GM23338 (cell line): ENCODE measurements at regions not wholly inside any gene's neighbourhood (a gene's known extent, or its start where the extent isn't known, plus 50 kb on each side); places are given as distances from the start of the nearest gene placed in this dataset.

ENCODE experiments used
- ATAC-seq: fragments of 200-7000 bp; cut with Tn5 transposase; 3 replicates; pipeline ENCODE4 v1.9.1; 2020
- DNase-seq: peaks from one replicate; pipeline ENCODE4 v3.0.0-alpha.2; 2015; ENCODE audit warnings: low spot score
- H2AFZ ChIP-seq: fragments of 200-600 bp; sonication (generic); 2 replicates; pipeline ENCODE4 v1.8.0; 2016; ENCODE audit warnings: antibody characterized with exemption, mild to moderate bottlenecking, moderate library complexity
- H3F3A ChIP-seq: fragments of 200-600 bp; sonication (generic); replicated peaks from 2 replicates; pipeline ENCODE4 v1.8.0; 2017; ENCODE audit warnings: antibody characterized with exemption, mixed run types, low read depth
- H3K27ac ChIP-seq: fragments of 200-600 bp; sonication (generic); 2 replicates; pipeline ENCODE4 v1.6.1; 2016; ENCODE audit warnings: low read depth
- H3K27me3 ChIP-seq: fragments of 200-600 bp; sonication (generic); 2 replicates; pipeline ENCODE4 v1.8.0; 2016; ENCODE audit warnings: mild to moderate bottlenecking, mixed run types, moderate library complexity; ENCODE audit not compliant: insufficient read depth
- H3K36me3 ChIP-seq: fragments of 200-600 bp; sonication (generic); 2 replicates; pipeline ENCODE4 v1.8.0; 2016; ENCODE audit warnings: mild to moderate bottlenecking; ENCODE audit not compliant: insufficient read depth
- H3K4me1 ChIP-seq: fragments of 200-600 bp; sonication (generic); 2 replicates; pipeline ENCODE4 v1.8.0; 2016; ENCODE audit warnings: mild to moderate bottlenecking, moderate library complexity; ENCODE audit not compliant: insufficient read depth
- H3K4me2 ChIP-seq: fragments of 200-600 bp; sonication (generic); 2 replicates; pipeline ENCODE4 v1.7.1; 2017; ENCODE audit warnings: mixed run types
- H3K4me3 ChIP-seq: fragments of 200-600 bp; sonication (generic); 2 replicates; pipeline ENCODE4 v1.6.1; 2016; ENCODE audit warnings: mixed run types
- H3K79me2 ChIP-seq: fragments of 200-600 bp; sonication (generic); replicated peaks from 2 replicates; pipeline ENCODE4 v1.8.0; 2017; ENCODE audit warnings: mild to moderate bottlenecking; ENCODE audit not compliant: insufficient read depth
- H3K9me2 ChIP-seq: fragments of 200-600 bp; sonication (generic); 2 replicates; pipeline ENCODE4 v1.8.0; 2017; ENCODE audit not compliant: insufficient read depth
- H4K20me1 ChIP-seq: fragments of 200-600 bp; sonication (generic); replicated peaks from 2 replicates; pipeline ENCODE4 v1.8.0; 2017; ENCODE audit warnings: mild to moderate bottlenecking; ENCODE audit not compliant: insufficient read depth
- H3K27ac Mint-ChIP-seq: 2 replicates; pipeline ENCODE4 v1.8.0; 2020; ENCODE audit warnings: inconsistent platforms, mild to moderate bottlenecking, moderate library complexity, mixed read lengths
- H3K27me3 Mint-ChIP-seq: 3 replicates; pipeline ENCODE4 v1.8.0; 2022; ENCODE audit warnings: low read depth, mild to moderate bottlenecking, moderate library complexity, mixed read lengths, inconsistent platforms; ENCODE audit not compliant: insufficient read depth, poor library complexity
- H3K36me3 Mint-ChIP-seq: 3 replicates; pipeline ENCODE4 v1.8.0; 2021; ENCODE audit warnings: low read depth, mild to moderate bottlenecking, inconsistent platforms, moderate library complexity, mixed read lengths
- H3K4me1 Mint-ChIP-seq: 3 replicates; pipeline ENCODE4 v1.8.0; 2020; ENCODE audit warnings: mild to moderate bottlenecking, inconsistent platforms, mixed read lengths
- H3K4me3 Mint-ChIP-seq: 3 replicates; pipeline ENCODE4 v1.8.0; 2021; ENCODE audit warnings: moderate library complexity, mild to moderate bottlenecking, inconsistent platforms, mixed read lengths
- H3K9me3 Mint-ChIP-seq: 3 replicates; pipeline ENCODE4 v1.8.0; 2020; ENCODE audit warnings: moderate library complexity, mild to moderate bottlenecking, inconsistent platforms, mixed read lengths
- CREB1 ChIP-seq: fragments of 250-450 bp; sonication (Bioruptor Pico); IDR thresholded peaks from 2 replicates; pipeline ENCODE4 v1.5.0; 2020; ENCODE audit warnings: low read depth, mild to moderate bottlenecking, moderate library complexity
- CTCF ChIP-seq, 2 experiments: fragments of 200-600 bp in 1 of 2; sonication (generic) in 1 of 2; conservative IDR thresholded peaks; 2 replicates each; pipeline versions ENCODE4 v1.5.1 to v1.6.1; 2016 to 2017; ENCODE audit warnings: antibody characterized with exemption in 2 of 2, low read depth in 2 of 2, mild to moderate bottlenecking in 2 of 2, moderate library complexity in 1 of 2
- ETS1 ChIP-seq: IDR thresholded peaks from 2 replicates; pipeline ENCODE4 v1.6.1; 2016; ENCODE audit warnings: antibody characterized with exemption
- EZH2 ChIP-seq: fragments of 200-600 bp; sonication (generic); IDR thresholded peaks from one replicate; pipeline ENCODE4 v1.8.0; 2017; ENCODE audit warnings: antibody characterized with exemption, mild to moderate bottlenecking, low read depth; ENCODE audit not compliant: unreplicated experiment
- EZH2phosphoT487 ChIP-seq: fragments of 200-600 bp; sonication (generic); IDR thresholded peaks from one replicate; pipeline ENCODE4 v1.8.1; 2018; ENCODE audit warnings: antibody characterized with exemption; ENCODE audit not compliant: unreplicated experiment
- JUNB ChIP-seq: IDR thresholded peaks from one replicate; pipeline ENCODE4 v1.6.1; 2016; ENCODE audit warnings: antibody characterized with exemption; ENCODE audit not compliant: unreplicated experiment
- NANOG ChIP-seq: IDR thresholded peaks from 2 replicates; pipeline ENCODE4 v1.6.1; 2016; ENCODE audit warnings: antibody characterized with exemption, borderline replicate concordance
- POLR2AphosphoS5 ChIP-seq: IDR thresholded peaks from 2 replicates; pipeline ENCODE4 v1.6.1; 2016; ENCODE audit warnings: antibody characterized with exemption, low read depth
- REST ChIP-seq: IDR thresholded peaks from one replicate; pipeline ENCODE4 v1.6.1; 2018; ENCODE audit warnings: antibody characterized with exemption; ENCODE audit not compliant: unreplicated experiment
- STAT1 ChIP-seq: IDR thresholded peaks from one replicate; pipeline ENCODE4 v1.6.1; 2016; ENCODE audit warnings: antibody characterized with exemption; ENCODE audit not compliant: unreplicated experiment
- ZNF114 ChIP-seq: fragments of 250-450 bp; sonication (Bioruptor Pico); IDR thresholded peaks from 2 replicates; pipeline ENCODE4 v1.5.0; 2020; ENCODE audit warnings: mild to moderate bottlenecking, moderate library complexity
- ZNF331 ChIP-seq: fragments of 250-450 bp; sonication (Bioruptor Pico); IDR thresholded peaks from 2 replicates; pipeline ENCODE4 v1.5.0; 2020; ENCODE audit warnings: low read depth, mild to moderate bottlenecking, moderate library complexity
- ZNF462 ChIP-seq: fragments of 250-450 bp; sonication (Bioruptor Pico); IDR thresholded peaks from 2 replicates; pipeline ENCODE4 v1.5.0; 2020; ENCODE audit warnings: mild to moderate bottlenecking, moderate library complexity

GRCh38 chr3:177749836-177750235 lies 552.6 kb upstream of the TBL1XR1 start:
- H3K36me3 ChIP-seq: no peaks in the 10 kb centered on the region
- no peak for TF ChIP-seq EZH2phosphoT487
- TF ChIP-seq ETS1: no peak
- no peak for TF ChIP-seq STAT1
- TF ChIP-seq ZNF114 (CRISPR knock-in tag): no peak
- TF ChIP-seq ZNF331: no peak
- TF ChIP-seq EZH2: no peak
- TF ChIP-seq CTCF (conservative IDR thresholded peaks at IDR 0.05; ENCODE audit: low read depth in 2 of 2): no peak
- TF ChIP-seq JUNB: no peak
- TF ChIP-seq REST: no peak
- TF ChIP-seq NANOG: no peak
- no peak for TF ChIP-seq ZNF462 (CRISPR knock-in tag)
- no peak for TF ChIP-seq CREB1 (CRISPR knock-in tag)
- no peak for TF ChIP-seq POLR2AphosphoS5
- peaks cover 8% of the 10 kb centered on the region for H3K4me1 ChIP-seq
- no peaks in the 10 kb centered on the region for H3K79me2 ChIP-seq
- H2AFZ ChIP-seq: no peak overlapping the region
- H3K4me3 Mint-ChIP-seq: no peak overlapping the region
- no peaks in the 10 kb centered on the region for H3K9me2 ChIP-seq
- DNase-seq (no peak), ATAC-seq (no peak)
- H4K20me1 ChIP-seq: no peaks in the 10 kb centered on the region
- H3K4me1 Mint-ChIP-seq: peaks cover 12% of the 10 kb centered on the region
- no peaks in the 10 kb centered on the region for H3K27me3 ChIP-seq
- H3K27me3 Mint-ChIP-seq: no peaks in the 10 kb centered on the region
- no peak overlapping the region for H3K4me3 ChIP-seq
- H3K9me3 Mint-ChIP-seq: no peaks in the 10 kb centered on the region; the same call in 2 of the 3 replicates
- H3K36me3 Mint-ChIP-seq: no peaks in the 10 kb centered on the region; the same call in 2 of the 3 replicates
- no peaks in the 10 kb centered on the region for H3F3A ChIP-seq
- H3K27ac ChIP-seq: no peak overlapping the region
- H3K4me2 ChIP-seq: no peak overlapping the region
- H3K27ac Mint-ChIP-seq: no peak overlapping the region
